ENCODE measurements at regions not wholly inside any gene's neighbourhood (a gene's known extent, or its start where the extent isn't known, plus 50 kb on each side); places are given as distances from the start of the nearest gene placed in this dataset.

DNA sequence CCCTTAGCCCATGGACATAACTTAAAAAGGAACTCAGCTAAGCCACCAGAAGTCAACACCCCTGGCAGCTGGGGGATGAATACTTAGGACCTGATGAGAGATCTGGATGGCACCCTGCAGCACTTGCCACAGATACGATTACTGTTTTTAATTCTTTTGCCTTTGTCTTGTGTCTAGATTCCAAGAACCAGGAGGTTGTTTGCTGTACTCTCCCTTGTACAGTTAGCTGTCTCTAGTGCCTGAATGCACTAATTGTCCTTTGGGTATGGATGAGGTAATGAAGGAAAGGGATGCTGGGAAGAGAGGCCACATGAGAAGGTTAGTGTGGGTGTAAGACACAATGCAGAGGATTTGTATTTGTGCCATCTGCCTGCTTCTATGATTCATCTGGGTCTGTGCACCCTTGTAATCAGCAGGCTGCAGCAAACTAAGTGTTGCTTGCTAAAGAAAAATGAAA is 385.8 kb downstream of the KCNRG start:
- no peak for TF ChIP-seq CTCF (IDR thresholded peaks at IDR 0.05; ENCODE audit: poor library complexity)
- no peak for TF ChIP-seq EZH2 (IDR thresholded peaks at IDR 0.05; ENCODE audit: borderline replicate concordance)
- TF ChIP-seq EZH2phosphoT487 (IDR thresholded peaks at IDR 0.05; ENCODE audit: low read depth, severe bottlenecking, unreplicated experiment), result no peak

Measured in hepatocyte (in vitro differentiated cells).